ENCODE measurements at regions not wholly inside any gene's neighbourhood (a gene's known extent, or its start where the extent isn't known, plus 50 kb on each side); places are given as distances from the start of the nearest gene placed in this dataset.

DNA sequence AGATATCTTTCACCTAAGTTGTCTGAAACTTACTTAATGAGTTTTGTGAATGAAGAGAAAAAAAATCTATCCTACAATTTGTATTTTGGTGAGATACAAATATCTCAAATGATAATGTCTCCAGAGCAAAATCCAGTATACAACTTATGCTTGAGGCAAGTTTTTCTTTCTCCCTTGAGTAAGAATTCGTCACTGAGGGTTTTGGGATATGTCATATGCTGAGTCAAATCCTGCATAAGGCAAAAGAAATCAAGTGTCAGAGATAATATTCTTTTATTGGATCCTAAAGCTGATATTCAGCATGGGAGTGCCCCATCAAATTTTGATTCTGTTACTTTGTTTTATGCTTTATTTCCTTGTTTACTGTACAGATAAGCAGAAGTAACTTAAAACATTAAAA, 1308.6 kb downstream of the ARAP2 start:
- no peak overlapping the region for H3K4me3 ChIP-seq (ENCODE audit: low read depth, low read length)
- no peak for TF ChIP-seq CTCF (conservative IDR thresholded peaks at IDR 0.05; ENCODE audit: low read depth, low read length)
- DNase-seq (ENCODE audit: low read depth): no peak

DNA sequence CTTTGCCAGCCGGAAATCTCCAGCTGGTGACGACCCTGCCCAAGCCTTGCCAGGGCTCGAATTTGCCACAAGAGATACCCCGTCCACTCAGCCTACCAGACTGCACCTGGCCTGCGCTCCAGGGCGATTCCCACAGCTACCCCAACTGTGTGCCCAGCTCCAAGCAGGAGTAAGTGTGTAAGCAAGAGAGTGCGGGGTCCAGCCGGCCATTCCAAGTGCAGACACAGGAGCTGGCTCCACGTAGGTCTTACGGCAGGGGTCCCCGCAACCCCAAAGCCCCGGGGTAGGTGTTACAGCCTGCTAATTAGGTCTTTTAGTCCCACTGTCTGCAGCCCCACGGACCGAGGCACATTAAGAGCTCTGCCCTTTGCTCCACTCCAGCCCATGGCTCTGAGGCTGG, 1305.2 kb downstream of the ARAP2 start:
- no peak for DNase-seq (ENCODE audit: low read depth)
- TF ChIP-seq CTCF (conservative IDR thresholded peaks at IDR 0.05; ENCODE audit: low read depth, low read length): no peak
- H3K4me3 ChIP-seq (ENCODE audit: low read depth, low read length): no peak overlapping the region

GRCh38 chr4:34943741-34944386, 1300.5 kb downstream of the ARAP2 start:
- H3K4me3 ChIP-seq (ENCODE audit: low read depth, low read length): no peak overlapping the region
- no peak for TF ChIP-seq CTCF (conservative IDR thresholded peaks at IDR 0.05; ENCODE audit: low read depth, low read length)
- DNase-seq (ENCODE audit: low read depth): no peak

DNA sequence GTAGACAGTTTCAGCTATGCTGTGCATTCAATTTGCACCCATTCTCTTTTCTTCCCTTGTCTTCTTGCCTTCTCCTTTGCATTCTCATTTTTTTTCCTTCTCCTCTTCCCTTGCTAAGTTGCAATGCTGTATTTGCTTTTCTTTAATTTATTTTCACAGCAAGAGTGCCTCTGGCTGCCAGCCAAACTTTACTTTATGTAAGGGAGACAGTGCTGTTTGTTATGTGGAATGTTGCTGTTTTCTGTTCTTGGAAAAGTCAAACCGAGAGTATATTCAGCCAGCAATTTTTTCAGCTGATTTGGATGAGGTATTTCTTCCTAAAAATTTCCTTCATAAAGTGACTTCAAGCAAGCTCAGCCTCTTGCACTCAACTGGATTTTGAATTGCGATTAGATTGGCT, 1293.4 kb downstream of the ARAP2 start:
- H3K4me3 ChIP-seq (ENCODE audit: low read depth, low read length): no peak overlapping the region
- TF ChIP-seq CTCF (conservative IDR thresholded peaks at IDR 0.05; ENCODE audit: low read depth, low read length): no peak

GRCh38 chr4:34953145-34953799, 1291.0 kb downstream of the ARAP2 start:
- DNase-seq (ENCODE audit: low read depth): no peak
- no peak overlapping the region for H3K4me3 ChIP-seq (ENCODE audit: low read depth, low read length)
- peak; percentile 7 for TF ChIP-seq CTCF (conservative IDR thresholded peaks at IDR 0.05; ENCODE audit: low read depth, low read length)

More for the DNA sequence above, 1293.4 kb downstream of the ARAP2 start:
- DNase-seq (ENCODE audit: low read depth): no peak

DNA sequence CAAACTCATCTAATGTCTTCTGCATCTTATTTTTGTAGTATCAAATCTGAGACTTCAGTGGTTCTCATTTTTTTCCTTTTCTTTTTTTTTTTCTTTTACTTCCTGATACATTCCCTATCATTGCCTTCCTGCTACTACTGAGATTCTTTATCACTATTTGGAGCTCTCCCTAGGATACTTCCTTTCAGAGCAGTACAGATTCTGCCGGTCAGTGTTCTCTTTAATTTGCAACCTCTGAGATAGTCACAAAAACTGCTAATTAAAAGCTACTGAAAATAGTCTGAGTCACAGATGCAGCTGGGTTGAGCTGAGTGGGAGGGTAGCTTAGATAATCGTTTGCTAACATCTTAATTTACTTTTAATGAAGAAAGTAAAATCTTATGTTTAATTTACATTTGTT, 1279.7 kb downstream of the ARAP2 start:
- TF ChIP-seq CTCF (conservative IDR thresholded peaks at IDR 0.05; ENCODE audit: low read depth, low read length): no peak
- no peak for DNase-seq (ENCODE audit: low read depth)
- H3K4me3 ChIP-seq (ENCODE audit: low read depth, low read length): no peak overlapping the region

DNA sequence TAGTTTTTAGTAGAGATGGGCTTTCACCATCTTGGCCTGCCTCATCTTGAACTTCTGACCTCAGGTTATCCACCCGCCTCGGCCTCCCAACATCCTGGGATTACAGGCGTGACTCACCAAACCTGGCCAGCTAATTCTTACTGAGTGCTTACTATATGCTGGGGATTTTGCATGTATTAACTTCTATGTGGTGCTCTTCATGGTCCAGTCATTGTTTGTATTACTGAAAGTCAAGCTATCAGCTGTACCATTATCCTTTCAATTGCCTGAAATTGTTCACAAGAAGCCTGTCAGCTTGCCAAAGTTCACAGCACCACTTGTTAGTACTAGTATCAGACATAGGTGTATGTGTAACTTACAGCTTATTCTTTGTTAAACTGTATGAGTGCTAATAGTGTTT, 1272.1 kb downstream of the ARAP2 start:
- H3K4me3 ChIP-seq (ENCODE audit: low read depth, low read length): no peak overlapping the region
- TF ChIP-seq CTCF (conservative IDR thresholded peaks at IDR 0.05; ENCODE audit: low read depth, low read length): no peak
- no peak for DNase-seq (ENCODE audit: low read depth)
